SK-N-SH (cell line): ENCODE measurements at regions not wholly inside any gene's neighbourhood (a gene's known extent, or its start where the extent isn't known, plus 50 kb on each side); places are given as distances from the start of the nearest gene placed in this dataset.

Experiments
- ELF1 ChIP-seq: IDR thresholded peaks from 2 replicates; pipeline ENCODE4 v1.4.0; 2012
- EP300 ChIP-seq, 2 experiments: IDR thresholded peaks; 2 replicates each; pipeline versions ENCODE4 v1.4.0 to v1.6.1; 2012; ENCODE audit warnings: borderline replicate concordance in 1 of 2, low read depth in 1 of 2, low read length in 1 of 2
- MEF2A ChIP-seq: IDR thresholded peaks from 2 replicates; pipeline ENCODE4 v1.4.0; 2012; ENCODE audit warnings: low read depth, borderline replicate concordance
- MXI1 ChIP-seq: IDR thresholded peaks from 2 replicates; pipeline ENCODE4 v1.6.1; 2012; ENCODE audit warnings: mild to moderate bottlenecking, low read depth, low read length, improper control_type of control experiment
- POLR2AphosphoS5 ChIP-seq: IDR thresholded peaks from 2 replicates; pipeline ENCODE4 v1.6.1; 2012; ENCODE audit warnings: low read depth, low read length
- REST ChIP-seq: IDR thresholded peaks from 2 replicates; pipeline ENCODE4 v1.6.1; 2012; ENCODE audit warnings: mild to moderate bottlenecking, low read depth, low read length, moderate library complexity
- RFX5 ChIP-seq: IDR thresholded peaks from 2 replicates; pipeline ENCODE4 v1.6.1; 2012; ENCODE audit warnings: mild to moderate bottlenecking, improper control_type of control experiment, low read length
- TCF12 ChIP-seq: IDR thresholded peaks from 2 replicates; pipeline ENCODE4 v1.4.0; 2012
- TF ChIP-seq, protein P1 (sequence below): fragments of 200-600 bp; sonication (generic); IDR thresholded peaks from 2 replicates; pipeline ENCODE4 v1.6.1; 2017; ENCODE audit warnings: antibody characterized with exemption, mild to moderate bottlenecking, moderate library complexity

DNA sequence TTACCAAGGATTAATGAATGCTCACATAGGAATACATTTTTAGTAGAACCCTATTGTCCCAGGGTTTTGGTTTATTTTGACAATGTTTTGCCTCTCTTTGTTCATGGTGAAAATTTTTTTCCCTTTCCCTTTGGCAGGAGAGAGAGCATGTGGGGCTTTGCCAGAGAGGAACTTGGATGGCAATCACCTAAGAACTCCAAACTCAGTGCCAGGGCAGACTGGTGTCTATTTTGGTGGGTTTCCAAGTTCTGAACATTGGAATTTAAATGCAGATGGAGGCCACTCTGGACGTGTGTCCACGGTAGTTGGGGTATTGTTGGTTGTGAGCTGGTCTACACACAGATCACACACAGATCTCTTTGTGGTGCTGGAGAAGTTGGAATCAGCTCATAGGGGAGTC is 2091.1 kb upstream of the PIK3C3 start:
- TF ChIP-seq MXI1 (no peak), POLR2AphosphoS5 (no peak), EP300 (IDR thresholded peaks at IDR 0.05; ENCODE audit: borderline replicate concordance in 1 of 2, low read depth in 1 of 2, low read length in 1 of 2) (no peak), ELF1 (no peak), MEF2A (no peak), TCF12 (no peak), RFX5 (no peak), REST (no peak)
- TF ChIP-seq, protein P1, sequence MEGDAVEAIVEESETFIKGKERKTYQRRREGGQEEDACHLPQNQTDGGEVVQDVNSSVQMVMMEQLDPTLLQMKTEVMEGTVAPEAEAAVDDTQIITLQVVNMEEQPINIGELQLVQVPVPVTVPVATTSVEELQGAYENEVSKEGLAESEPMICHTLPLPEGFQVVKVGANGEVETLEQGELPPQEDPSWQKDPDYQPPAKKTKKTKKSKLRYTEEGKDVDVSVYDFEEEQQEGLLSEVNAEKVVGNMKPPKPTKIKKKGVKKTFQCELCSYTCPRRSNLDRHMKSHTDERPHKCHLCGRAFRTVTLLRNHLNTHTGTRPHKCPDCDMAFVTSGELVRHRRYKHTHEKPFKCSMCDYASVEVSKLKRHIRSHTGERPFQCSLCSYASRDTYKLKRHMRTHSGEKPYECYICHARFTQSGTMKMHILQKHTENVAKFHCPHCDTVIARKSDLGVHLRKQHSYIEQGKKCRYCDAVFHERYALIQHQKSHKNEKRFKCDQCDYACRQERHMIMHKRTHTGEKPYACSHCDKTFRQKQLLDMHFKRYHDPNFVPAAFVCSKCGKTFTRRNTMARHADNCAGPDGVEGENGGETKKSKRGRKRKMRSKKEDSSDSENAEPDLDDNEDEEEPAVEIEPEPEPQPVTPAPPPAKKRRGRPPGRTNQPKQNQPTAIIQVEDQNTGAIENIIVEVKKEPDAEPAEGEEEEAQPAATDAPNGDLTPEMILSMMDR = no peak
